BLaER1 treated with 17β-estradiol and CSF1 and Interleukin-3, amounts not matched to agents 10 nM and 100 nM (cell line): ENCODE measurements at regions not wholly inside any gene's neighbourhood (a gene's known extent, or its start where the extent isn't known, plus 50 kb on each side); places are given as distances from the start of the nearest gene placed in this dataset.

ENCODE experiments used
- H3K27ac ChIP-seq, 11 experiments: shearing (Covaris generic); formaldehyde crosslinking; 2 replicates each; pipeline ENCODE4 v1.8.1; 2022
- H3K27me3 ChIP-seq, 11 experiments: shearing (Covaris generic); formaldehyde crosslinking; 2 replicates each; pipeline ENCODE4 v1.8.1; 2022
- H3K36me3 ChIP-seq, 11 experiments: shearing (Covaris generic); formaldehyde crosslinking; 2 replicates each; pipeline ENCODE4 v1.8.1; 2022
- H3K4me1 ChIP-seq, 10 experiments: shearing (Covaris generic); formaldehyde crosslinking; 2 replicates each; pipeline ENCODE4 v1.8.1; 2022
- H3K4me2 ChIP-seq, 11 experiments: shearing (Covaris generic); formaldehyde crosslinking; 2 replicates each; pipeline ENCODE4 v1.8.1; 2022
- H3K4me3 ChIP-seq, 10 experiments: shearing (Covaris generic); formaldehyde crosslinking; 2 replicates each; pipeline ENCODE4 v1.8.1; 2022
- H3K9ac ChIP-seq, 11 experiments: shearing (Covaris generic); formaldehyde crosslinking; 2 replicates each; pipeline ENCODE4 v1.8.1; 2022
- H3K9me3 ChIP-seq, 11 experiments: shearing (Covaris generic); formaldehyde crosslinking; replicated peaks in 1 of 11; 2 replicates each; pipeline ENCODE4 v1.8.1; 2022
- H4K20me1 ChIP-seq, 11 experiments: shearing (Covaris generic); formaldehyde crosslinking; 2 replicates each; pipeline ENCODE4 v1.8.1; 2022
- Cebpa-rat ChIP-seq, 11 experiments: shearing (Covaris generic); IDR thresholded peaks; 2 replicates each; pipeline ENCODE4 v1.8.1; 2022

- Histone ChIP-seq H3K4me3 (no peak overlapping the region), H3K4me1 (peaks cover 34 to 51% (median 41%) of the 10 kb centered on the region in 10 experiments), H3K4me2 (peak overlapping the region in 5 of 11 experiments; percentile 1 to 31 (median 23); a peak in 4 of 22 replicates), H3K36me3 (no peaks in the 10 kb centered on the region), H3K27me3 (no peaks in the 10 kb centered on the region), H4K20me1 (no peaks in the 10 kb centered on the region), H3K9ac (no peak overlapping the region), H3K27ac (no peak overlapping the region), H3K9me3 (peaks cover 0 to 5% (median 0%) of the 10 kb centered on the region in 11 experiments; a peak in 1 of 22 replicates)
- TF ChIP-seq Cebpa-rat (IDR thresholded peaks at IDR 0.05) = no peak
Observed at GRCh38 chr2:236684504-236685256, 115.1 kb downstream of the ACKR3 start.

- no peaks in the 10 kb centered on the region for H3K27me3 ChIP-seq
- H3K4me3 ChIP-seq = no peak overlapping the region
- TF ChIP-seq Cebpa-rat (IDR thresholded peaks at IDR 0.05) = no peak
- H3K4me1 ChIP-seq = peaks cover 41 to 56% (median 48%) of the 10 kb centered on the region in 10 experiments
- H3K36me3 ChIP-seq = no peaks in the 10 kb centered on the region
- H3K9ac ChIP-seq = no peak overlapping the region
- H4K20me1 ChIP-seq = no peaks in the 10 kb centered on the region
- peak overlapping the region in 1 of 11 experiments; percentile 72; a peak in 2 of 22 replicates for H3K4me2 ChIP-seq
- no peak overlapping the region for H3K27ac ChIP-seq
- peaks cover 0 to 5% (median 0%) of the 10 kb centered on the region in 11 experiments; a peak in 1 of 22 replicates for H3K9me3 ChIP-seq
Observed at GRCh38 chr2:236685361-236685760, 115.7 kb downstream of the ACKR3 start.

GRCh38 chr2:236685979-236686520 lies 116.4 kb downstream of the ACKR3 start:
- TF ChIP-seq Cebpa-rat (IDR thresholded peaks at IDR 0.05) = no peak
- Histone ChIP-seq H3K27ac (no peak overlapping the region), H3K4me2 (peak overlapping the region; percentile 47 to 94 (median 80); a peak in 20 of 22 replicates), H3K27me3 (no peaks in the 10 kb centered on the region), H3K36me3 (no peaks in the 10 kb centered on the region), H3K9ac (no peak overlapping the region), H3K4me1 (peaks cover 47 to 63% (median 55%) of the 10 kb centered on the region in 10 experiments), H4K20me1 (no peaks in the 10 kb centered on the region), H3K4me3 (no peak overlapping the region), H3K9me3 (peaks cover 0 to 4% (median 0%) of the 10 kb centered on the region in 11 experiments; a peak in 1 of 22 replicates)

GRCh38 chr2:236686561-236686960 lies 116.9 kb downstream of the ACKR3 start:
- Histone ChIP-seq H3K4me3 (no peak overlapping the region), H3K27me3 (no peaks in the 10 kb centered on the region), H3K36me3 (no peaks in the 10 kb centered on the region), H3K9ac (0 out of 22 replicates have a peak overlapping the region, but pooled peaks of 1 of the 11 experiments have one; percentile 19), H3K4me2 (peak overlapping the region; percentile 47 to 94 (median 80)), H3K9me3 (0 out of 22 replicates have a peak, but pooled peaks cover 0 to 4% (median 0%) of the 10 kb centered on the region in 11 experiments), H4K20me1 (no peaks in the 10 kb centered on the region), H3K4me1 (peaks cover 51 to 68% (median 60%) of the 10 kb centered on the region in 10 experiments), H3K27ac (peak overlapping the region in 2 of 11 experiments; percentile 8 to 17; a peak in 3 of 22 replicates)
- no peak for TF ChIP-seq Cebpa-rat (IDR thresholded peaks at IDR 0.05)

- Histone ChIP-seq H3K4me3 (no peak overlapping the region), H4K20me1 (no peaks in the 10 kb centered on the region), H3K27me3 (no peaks in the 10 kb centered on the region)
Observed at GRCh38 chr2:236687296-236687965, 117.8 kb downstream of the ACKR3 start.

GRCh38 chr2:236688157-236688556 lies 118.5 kb downstream of the ACKR3 start:
- TF ChIP-seq Cebpa-rat (IDR thresholded peaks at IDR 0.05) = no peak
- 0 out of 22 replicates have a peak overlapping the region, but pooled peaks of 1 of the 11 experiments have one; percentile 14 for H3K9ac ChIP-seq
- peaks cover 59 to 76% (median 71%) of the 10 kb centered on the region in 10 experiments for H3K4me1 ChIP-seq
- no peaks in the 10 kb centered on the region for H3K27me3 ChIP-seq
- no peaks in the 10 kb centered on the region for H3K36me3 ChIP-seq
- no peaks in the 10 kb centered on the region for H4K20me1 ChIP-seq
- H3K27ac ChIP-seq = no peak overlapping the region
- peak overlapping the region; percentile 47 to 94 (median 80) for H3K4me2 ChIP-seq
- H3K4me3 ChIP-seq = no peak overlapping the region
- 0 out of 22 replicates have a peak, but pooled peaks cover 0 to 4% (median 0%) of the 10 kb centered on the region in 11 experiments for H3K9me3 ChIP-seq

More at GRCh38 chr2:236687296-236687965, 117.8 kb downstream of the ACKR3 start:
- Histone ChIP-seq H3K36me3 (no peaks in the 10 kb centered on the region), H3K4me2 (peak overlapping the region; percentile 47 to 94 (median 80)), H3K9me3 (0 out of 22 replicates have a peak, but pooled peaks cover 0 to 4% (median 0%) of the 10 kb centered on the region in 11 experiments), H3K9ac (peak overlapping the region in 1 of 11 experiments; percentile 14; a peak in 1 of 22 replicates), H3K27ac (peak overlapping the region in 1 of 11 experiments; percentile 17; a peak in 4 of 22 replicates), H3K4me1 (peaks cover 59 to 76% (median 69%) of the 10 kb centered on the region in 10 experiments)
- TF ChIP-seq Cebpa-rat (IDR thresholded peaks at IDR 0.05) = no peak

GRCh38 chr2:236688563-236689392 lies 119.2 kb downstream of the ACKR3 start:
- no peak for TF ChIP-seq Cebpa-rat (IDR thresholded peaks at IDR 0.05)
- Histone ChIP-seq H3K9me3 (0 out of 22 replicates have a peak, but pooled peaks cover 0 to 1% (median 0%) of the 10 kb centered on the region in 11 experiments), H3K4me1 (peaks cover 59 to 76% (median 71%) of the 10 kb centered on the region in 10 experiments), H3K4me2 (peak overlapping the region; percentile 71 to 94 (median 87)), H3K27ac (no peak overlapping the region), H3K4me3 (no peak overlapping the region), H3K27me3 (no peaks in the 10 kb centered on the region), H3K36me3 (no peaks in the 10 kb centered on the region), H4K20me1 (no peaks in the 10 kb centered on the region), H3K9ac (no peak overlapping the region; a peak in 1 of 22 replicates)

- Histone ChIP-seq H3K4me1 (peaks cover 59 to 76% (median 71%) of the 10 kb centered on the region in 10 experiments), H3K36me3 (no peaks in the 10 kb centered on the region), H3K4me3 (no peak overlapping the region), H4K20me1 (no peaks in the 10 kb centered on the region), H3K4me2 (peak overlapping the region; percentile 68 to 94 (median 87)), H3K27me3 (no peaks in the 10 kb centered on the region), H3K9ac (no peak overlapping the region; a peak in 1 of 22 replicates), H3K27ac (no peak overlapping the region), H3K9me3 (no peaks in the 10 kb centered on the region)
- no peak for TF ChIP-seq Cebpa-rat (IDR thresholded peaks at IDR 0.05)
Observed at GRCh38 chr2:236689393-236689700, 119.7 kb downstream of the ACKR3 start.
